Heart left ventricle (tissue), 16 donors: ENCODE measurements at regions not wholly inside any gene's neighbourhood (a gene's known extent, or its start where the extent isn't known, plus 50 kb on each side); places are given as distances from the start of the nearest gene placed in this dataset.

Source experiments
- ATAC-seq, 4 donors: fragments of 200-7000 bp; cut with Tn5 transposase; one replicate each; pipeline ENCODE4 v1.9.1; 2020 to 2022; ENCODE audit warnings: moderate library complexity in 4 of 4, mild to moderate bottlenecking in 3 of 4, moderate number of reproducible peaks in 1 of 4
- DNase-seq, 5 donors: peaks; one replicate each; pipeline ENCODE4 v3.0.0-alpha.2; 2020
- H3K27ac ChIP-seq, 12 donors: fragments of 200-600 bp; sonication (generic) in 4 of 12; one replicate each; pipeline versions ENCODE4 v1.5.0 to v1.8.0; 2016 to 2022; ENCODE audit warnings: mild to moderate bottlenecking in 2 of 12
- H3K27me3 ChIP-seq, 9 donors: fragments of 200-600 bp; sonication (generic) in 2 of 9; one replicate each; pipeline versions ENCODE4 v1.5.1 to v1.8.0; 2016 to 2022; ENCODE audit warnings: mild to moderate bottlenecking in 3 of 9
- H3K36me3 ChIP-seq, 9 donors: fragments of 200-600 bp; sonication (generic) in 2 of 9; one replicate each; pipeline versions ENCODE4 v1.5.0 to v1.8.0; 2018 to 2022; ENCODE audit warnings: mild to moderate bottlenecking in 2 of 9
- H3K4me1 ChIP-seq, 12 donors: fragments of 200-600 bp; sonication (generic) in 4 of 12; one replicate each; pipeline versions ENCODE4 v1.5.0 to v1.8.0; 2016 to 2022; ENCODE audit warnings: mild to moderate bottlenecking in 3 of 12
- H3K4me3 ChIP-seq, 12 donors: fragments of 200-600 bp; sonication (generic) in 4 of 12; one replicate each; pipeline versions ENCODE4 v1.5.0 to v1.8.0; 2017 to 2022; ENCODE audit warnings: mild to moderate bottlenecking in 9 of 12, moderate library complexity in 4 of 12
- H3K9me3 ChIP-seq, 12 donors: fragments of 200-600 bp; sonication (generic) in 4 of 12; one replicate each; pipeline versions ENCODE4 v1.5.0 to v1.8.0; 2016 to 2022; ENCODE audit warnings: mild to moderate bottlenecking in 1 of 12
- CTCF ChIP-seq, 12 donors: fragments of 200-600 bp; sonication (generic) in 4 of 12; IDR thresholded peaks; one replicate each; pipeline versions ENCODE4 v1.5.0 to v1.8.0; 2018 to 2022; ENCODE audit warnings: antibody characterized with exemption in 12 of 12, mild to moderate bottlenecking in 5 of 12
- POLR2A ChIP-seq, 2 donors: fragments of 450-650 bp; IDR thresholded peaks; one replicate each; pipeline ENCODE4 v1.6.1; 2017; ENCODE audit warnings: antibody characterized with exemption in 2 of 2, mild to moderate bottlenecking in 2 of 2, moderate library complexity in 2 of 2
- WGBS, 4 donors: extraction: QIAGEN DNeasy Blood & Tissue Kit in 2 of 4; methylation state at CpG; one replicate each; pipeline versions ENCODE4 v1.1.5 to v1.1.7; 2013 to 2018; 5-methylcytosine and 5-hydroxymethylcytosine counted together
- intact Hi-C, 10 donors: fragments of 100-400 bp; cut with DNase I; formaldehyde crosslinking; loops; one replicate each; pipeline versions ENCODE4 v1.11.1 to v1.14.2; 2022
- donor health status: ischemic (EF 13 %, LVEDD 7.1; RV severe dilation, severe dysfunction).
- donor health status: healthy with polysubstance abuse.
- donor health status: DM: no; HTN: yes; CAD: no.
- donor health status: DM: no; HTN: no; CAD: no.
- donor health status: ischemic (EF 25% LVEDD 6.9; RV normal size, moderate dysfunction).
- donor health status: ischemic (EF 25% LVEDD 5.7; RV mildly dilated, moderate dysfunction).
- donor health status: healthy.
- donor health status: DM: yes; HTN: yes; CAD: no.
- donor health status: ischemic (EF 35%, LVEDD 5.7; RV mildly dilated, moderate dysfunction).
- donor health status: nonischemic (EF 11% LVEDD 7.7; RV severe dilation, severe dysfunction).
- donor health status: DM: yes; HTN: yes; CAD: no.
- donor health status: PGD.
- donor health status: ischemic (EF 29% LVEDD 5.4; RV normal size, mild dysfunction).
- donor health status: nonischemic (EF 23%, LVEDD 6.1; RV moderate dilation, normal function).

- H3K27ac ChIP-seq, result no peak overlapping the region
- DNase-seq (no peak), ATAC-seq (no peak)
- intact Hi-C loops, result no loop called here
- H3K9me3 ChIP-seq, result no peaks in the 10 kb centered on the region
- 87 to 93% (median 89%) methylated on average over 2 of the region's 2 CpGs for WGBS, 4 donors
- no peaks in the 10 kb centered on the region for H3K4me1 ChIP-seq
- H3K4me3 ChIP-seq, result no peak overlapping the region
- TF ChIP-seq POLR2A (IDR thresholded peaks at IDR 0.05) (no peak), CTCF (IDR thresholded peaks at IDR 0.05) (no peak)
- no peaks in the 10 kb centered on the region for H3K36me3 ChIP-seq
- no peaks in the 10 kb centered on the region for H3K27me3 ChIP-seq
Measured at GRCh38 chr10:111921821-111922220, 261.7 kb downstream of the GPAM start.

GRCh38 chr10:111923032-111923431 lies 260.5 kb downstream of the GPAM start:
- no peak for ATAC-seq
- H3K4me1 ChIP-seq, result no peaks in the 10 kb centered on the region
- 54 to 62% (median 56%) methylated on average over 1 of the region's 1 CpG for WGBS, 4 donors
- no peak for DNase-seq
- H3K27me3 ChIP-seq, result no peaks in the 10 kb centered on the region
- H3K36me3 ChIP-seq, result no peaks in the 10 kb centered on the region
- TF ChIP-seq CTCF (IDR thresholded peaks at IDR 0.05) (no peak), POLR2A (IDR thresholded peaks at IDR 0.05) (no peak)
- H3K27ac ChIP-seq, result no peak overlapping the region
- intact Hi-C loops, result no loop called here
- H3K9me3 ChIP-seq, result no peaks in the 10 kb centered on the region
- no peak overlapping the region for H3K4me3 ChIP-seq

GRCh38 chr10:111926286-111926685 lies 257.3 kb downstream of the GPAM start:
- peaks cover 0 to 6% (median 0%) of the 10 kb centered on the region in 12 donors for H3K9me3 ChIP-seq
- H3K36me3 ChIP-seq, result no peaks in the 10 kb centered on the region
- H3K4me3 ChIP-seq, result no peak overlapping the region
- H3K27me3 ChIP-seq, result peaks cover 0 to 3% (median 0%) of the 10 kb centered on the region in 9 donors
- no peak for DNase-seq
- no peak for TF ChIP-seq CTCF (IDR thresholded peaks at IDR 0.05)
- no peak for TF ChIP-seq POLR2A (IDR thresholded peaks at IDR 0.05)
- 77 to 84% (median 83%) methylated on average over 6 of the region's 6 CpGs for WGBS, 4 donors
- H3K4me1 ChIP-seq, result no peaks in the 10 kb centered on the region
- intact Hi-C loops, result no loop called here
- H3K27ac ChIP-seq, result no peak overlapping the region
- ATAC-seq, result no peak

GRCh38 chr10:111933937-111934336 lies 249.6 kb downstream of the GPAM start:
- Histone ChIP-seq H3K9me3 (peaks cover 0 to 6% (median 0%) of the 10 kb centered on the region in 12 donors), H3K27me3 (peaks cover 0 to 3% (median 0%) of the 10 kb centered on the region in 9 donors), H3K36me3 (no peaks in the 10 kb centered on the region), H3K4me1 (no peaks in the 10 kb centered on the region), H3K4me3 (no peak overlapping the region), H3K27ac (no peak overlapping the region)
- 54 to 63% (median 60%) methylated on average over 5 of the region's 5 CpGs for WGBS, 4 donors
- intact Hi-C loops, result no loop called here
- no peak for ATAC-seq
- DNase-seq, result no peak
- TF ChIP-seq POLR2A (IDR thresholded peaks at IDR 0.05) (no peak), CTCF (IDR thresholded peaks at IDR 0.05) (no peak)
